ENCODE measurements at regions not wholly inside any gene's neighbourhood (a gene's known extent, or its start where the extent isn't known, plus 50 kb on each side); places are given as distances from the start of the nearest gene placed in this dataset.

DNA sequence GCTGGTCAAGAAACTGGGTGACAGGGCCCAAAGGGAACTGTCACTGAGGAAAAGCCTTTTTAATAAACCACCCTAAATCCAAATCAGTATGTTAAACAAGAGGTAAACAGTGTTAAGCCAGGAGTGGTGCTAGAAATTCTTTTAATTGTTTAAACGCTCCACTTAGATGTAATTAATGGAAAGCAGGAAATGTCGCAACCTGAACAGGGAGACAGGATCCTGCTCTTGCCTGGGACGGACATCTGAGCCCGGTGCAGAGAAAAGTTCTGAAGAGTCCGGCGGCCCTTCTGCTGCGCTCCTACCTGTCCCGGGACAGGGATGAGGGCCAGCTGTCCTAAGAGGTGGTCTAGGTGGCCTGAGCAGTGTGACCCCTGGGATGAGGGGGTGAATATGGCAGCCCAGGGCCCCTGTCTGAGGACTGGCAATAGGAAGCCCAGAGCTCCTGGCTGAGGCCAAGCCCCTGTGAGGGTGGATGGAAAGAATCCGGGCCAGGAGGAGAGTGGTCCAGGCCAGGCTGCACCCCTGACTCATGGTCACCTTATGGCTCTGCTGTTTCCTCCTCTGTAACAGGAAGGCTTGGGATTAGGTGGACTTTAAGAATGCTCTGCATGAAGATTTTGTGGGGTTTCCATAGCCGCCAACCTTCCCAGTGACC, 112.8 kb upstream of the GJB6 start:
- DNase-seq (no peak), ATAC-seq (ENCODE audit: insufficient read depth, low read depth) (no peak)
- Histone ChIP-seq H3K9ac (ENCODE audit: low read depth, low read length) (no peak overlapping the region), H2AFZ (ENCODE audit: low read depth, low read length) (no peak overlapping the region), H3K79me2 (ENCODE audit: insufficient read depth, low read length) (no peaks in the 10 kb centered on the region), H3K27me3 (ENCODE audit: insufficient read depth, low read length, poor library complexity) (no peaks in the 10 kb centered on the region), H3K27ac (ENCODE audit: low read length) (no peak overlapping the region), H4K20me1 (ENCODE audit: insufficient read depth, low read length) (no peaks in the 10 kb centered on the region), H3K9me3 (ENCODE audit: insufficient read depth, low read length, severe bottlenecking) (no peaks in the 10 kb centered on the region), H3K36me3 (ENCODE audit: insufficient read depth, low read length) (no peaks in the 10 kb centered on the region), H3K4me1 (ENCODE audit: insufficient read depth, low read length) (no peaks in the 10 kb centered on the region), H3K4me2 (ENCODE audit: insufficient read depth, low read length) (no peak overlapping the region), H3K4me3 (ENCODE audit: low read depth in 1 of 2, low read length in 2 of 2) (no peak overlapping the region)
- TF ChIP-seq, protein P1, sequence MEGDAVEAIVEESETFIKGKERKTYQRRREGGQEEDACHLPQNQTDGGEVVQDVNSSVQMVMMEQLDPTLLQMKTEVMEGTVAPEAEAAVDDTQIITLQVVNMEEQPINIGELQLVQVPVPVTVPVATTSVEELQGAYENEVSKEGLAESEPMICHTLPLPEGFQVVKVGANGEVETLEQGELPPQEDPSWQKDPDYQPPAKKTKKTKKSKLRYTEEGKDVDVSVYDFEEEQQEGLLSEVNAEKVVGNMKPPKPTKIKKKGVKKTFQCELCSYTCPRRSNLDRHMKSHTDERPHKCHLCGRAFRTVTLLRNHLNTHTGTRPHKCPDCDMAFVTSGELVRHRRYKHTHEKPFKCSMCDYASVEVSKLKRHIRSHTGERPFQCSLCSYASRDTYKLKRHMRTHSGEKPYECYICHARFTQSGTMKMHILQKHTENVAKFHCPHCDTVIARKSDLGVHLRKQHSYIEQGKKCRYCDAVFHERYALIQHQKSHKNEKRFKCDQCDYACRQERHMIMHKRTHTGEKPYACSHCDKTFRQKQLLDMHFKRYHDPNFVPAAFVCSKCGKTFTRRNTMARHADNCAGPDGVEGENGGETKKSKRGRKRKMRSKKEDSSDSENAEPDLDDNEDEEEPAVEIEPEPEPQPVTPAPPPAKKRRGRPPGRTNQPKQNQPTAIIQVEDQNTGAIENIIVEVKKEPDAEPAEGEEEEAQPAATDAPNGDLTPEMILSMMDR (IDR thresholded peaks at IDR 0.05; ENCODE audit: borderline replicate concordance, extremely low read depth, low read length, poor library complexity, severe bottlenecking): no peak
- no peak for TF ChIP-seq EZH2 (IDR thresholded peaks at IDR 0.05; ENCODE audit: borderline replicate concordance, low read depth, low read length, severe bottlenecking)

GRCh38 chr13:20342311-20342710, 110.2 kb upstream of the GJB6 start:
- Histone ChIP-seq H3K4me1 (ENCODE audit: insufficient read depth, low read length) (no peaks in the 10 kb centered on the region), H3K9me3 (ENCODE audit: insufficient read depth, low read length, severe bottlenecking) (no peaks in the 10 kb centered on the region), H2AFZ (ENCODE audit: low read depth, low read length) (no peak overlapping the region), H3K27me3 (ENCODE audit: insufficient read depth, low read length, poor library complexity) (peaks cover under 1% of the 10 kb centered on the region), H3K4me2 (ENCODE audit: insufficient read depth, low read length) (no peak overlapping the region), H3K36me3 (ENCODE audit: insufficient read depth, low read length) (no peaks in the 10 kb centered on the region), H3K4me3 (ENCODE audit: low read depth in 1 of 2, low read length in 2 of 2) (no peak overlapping the region), H4K20me1 (ENCODE audit: insufficient read depth, low read length) (no peaks in the 10 kb centered on the region), H3K27ac (ENCODE audit: low read length) (no peak overlapping the region), H3K9ac (ENCODE audit: low read depth, low read length) (no peak overlapping the region), H3K79me2 (ENCODE audit: insufficient read depth, low read length) (no peaks in the 10 kb centered on the region)
- TF ChIP-seq, protein P1 (IDR thresholded peaks at IDR 0.05; ENCODE audit: borderline replicate concordance, extremely low read depth, low read length, poor library complexity, severe bottlenecking): no peak
- TF ChIP-seq EZH2 (IDR thresholded peaks at IDR 0.05; ENCODE audit: borderline replicate concordance, low read depth, low read length, severe bottlenecking): no peak
- no peak for DNase-seq
- ATAC-seq (ENCODE audit: insufficient read depth, low read depth): no peak

- H3K4me1 ChIP-seq (ENCODE audit: insufficient read depth, low read length): no peaks in the 10 kb centered on the region
- DNase-seq: no peak
- H3K4me2 ChIP-seq (ENCODE audit: insufficient read depth, low read length): no peak overlapping the region
- H3K27ac ChIP-seq (ENCODE audit: low read length): no peak overlapping the region
- no peak overlapping the region for H3K9ac ChIP-seq (ENCODE audit: low read depth, low read length)
- no peaks in the 10 kb centered on the region for H3K36me3 ChIP-seq (ENCODE audit: insufficient read depth, low read length)
- no peaks in the 10 kb centered on the region for H4K20me1 ChIP-seq (ENCODE audit: insufficient read depth, low read length)
- TF ChIP-seq, protein P1 (IDR thresholded peaks at IDR 0.05; ENCODE audit: borderline replicate concordance, extremely low read depth, low read length, poor library complexity, severe bottlenecking): no peak
- no peak for TF ChIP-seq EZH2 (IDR thresholded peaks at IDR 0.05; ENCODE audit: borderline replicate concordance, low read depth, low read length, severe bottlenecking)
- H3K27me3 ChIP-seq (ENCODE audit: insufficient read depth, low read length, poor library complexity): peaks cover 2% of the 10 kb centered on the region
- no peak overlapping the region for H2AFZ ChIP-seq (ENCODE audit: low read depth, low read length)
- no peak overlapping the region for H3K4me3 ChIP-seq (ENCODE audit: low read depth in 1 of 2, low read length in 2 of 2)
- ATAC-seq (ENCODE audit: insufficient read depth, low read depth): no peak
- no peaks in the 10 kb centered on the region for H3K9me3 ChIP-seq (ENCODE audit: insufficient read depth, low read length, severe bottlenecking)
- H3K79me2 ChIP-seq (ENCODE audit: insufficient read depth, low read length): no peaks in the 10 kb centered on the region
Observed at GRCh38 chr13:20340759-20341171, 108.6 kb upstream of the GJB6 start.

Measured in DND-41 (cell line).